Ascending aorta (tissue), 2 donors: ENCODE measurements at regions not wholly inside any gene's neighbourhood (a gene's known extent, or its start where the extent isn't known, plus 50 kb on each side); places are given as distances from the start of the nearest gene placed in this dataset.

Source experiments
- DNase-seq, 2 donors: peaks; one replicate each; pipeline ENCODE4 v3.0.0-alpha.2; 2019; ENCODE audit warnings: low spot score in 2 of 2
- H3K27ac ChIP-seq, 2 donors: fragments of 200-600 bp; sonication (generic); one replicate each; pipeline ENCODE4 v1.5.1; 2016 to 2017; ENCODE audit warnings: mild to moderate bottlenecking in 1 of 2
- H3K27me3 ChIP-seq: fragments of 200-600 bp; sonication (generic); one replicate; pipeline ENCODE4 v1.5.1; 2017
- H3K36me3 ChIP-seq, 2 donors: fragments of 200-600 bp; sonication (generic); one replicate each; pipeline ENCODE4 v1.5.1; 2016
- H3K4me1 ChIP-seq, 2 donors: fragments of 200-600 bp; sonication (generic); one replicate each; pipeline ENCODE4 v1.5.1; 2016 to 2017; ENCODE audit warnings: mild to moderate bottlenecking in 1 of 2
- H3K4me3 ChIP-seq, 2 donors: fragments of 200-600 bp; sonication (generic); one replicate each; pipeline ENCODE4 v1.5.1; 2016 to 2017; ENCODE audit warnings: mild to moderate bottlenecking in 1 of 2
- H3K9me3 ChIP-seq, 2 donors: fragments of 200-600 bp; sonication (generic); one replicate each; pipeline ENCODE4 v1.5.1; 2016
- CTCF ChIP-seq, 3 experiments: fragments of 200-600 bp in 2 of 3; fragments of 450-650 bp in 1 of 3; sonication (generic) in 2 of 3; IDR thresholded peaks; one replicate each; pipeline ENCODE4 v1.5.1; 2016 to 2019; ENCODE audit warnings: antibody characterized with exemption in 3 of 3, mild to moderate bottlenecking in 1 of 3, moderate library complexity in 1 of 3
- intact Hi-C: fragments of 100-400 bp; cut with DNase I; formaldehyde crosslinking; loops from one replicate; pipeline ENCODE4 v1.15.1; 2023

GRCh38 chr10:37707829-37708578, 149.4 kb downstream of the ZNF248 start:
- Histone ChIP-seq H3K27ac (no peak overlapping the region), H3K9me3 (no peaks in the 10 kb centered on the region), H3K36me3 (no peaks in the 10 kb centered on the region), H3K4me1 (no peaks in the 10 kb centered on the region), H3K4me3 (no peak overlapping the region), H3K27me3 (no peaks in the 10 kb centered on the region)
- intact Hi-C loops = no loop called here
- TF ChIP-seq CTCF (IDR thresholded peaks at IDR 0.05) = no peak
- DNase-seq = no peak

DNA sequence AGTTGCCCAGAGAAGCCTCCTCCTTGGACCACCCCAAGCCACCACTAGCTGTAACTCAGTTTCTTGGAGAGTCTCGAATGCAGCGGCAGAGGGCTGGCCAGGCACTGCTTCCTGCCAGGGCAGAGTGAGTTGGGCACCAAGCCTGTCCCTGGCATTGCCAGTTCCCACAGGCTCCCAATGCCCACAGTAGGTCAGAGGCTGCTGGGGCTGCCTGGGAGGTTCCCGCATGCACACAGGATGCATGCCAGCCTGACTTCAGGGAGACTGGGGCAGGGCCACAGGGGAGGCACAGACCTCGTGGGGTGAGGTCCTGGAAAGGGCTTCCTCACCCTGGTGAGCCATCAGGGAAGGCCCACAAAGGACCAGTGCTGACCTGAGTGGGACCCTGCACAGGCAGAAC, 152.8 kb downstream of the ZNF248 start:
- intact Hi-C loops = no loop called here
- H3K9me3 ChIP-seq = no peaks in the 10 kb centered on the region
- no peak for TF ChIP-seq CTCF (IDR thresholded peaks at IDR 0.05)

DNA sequence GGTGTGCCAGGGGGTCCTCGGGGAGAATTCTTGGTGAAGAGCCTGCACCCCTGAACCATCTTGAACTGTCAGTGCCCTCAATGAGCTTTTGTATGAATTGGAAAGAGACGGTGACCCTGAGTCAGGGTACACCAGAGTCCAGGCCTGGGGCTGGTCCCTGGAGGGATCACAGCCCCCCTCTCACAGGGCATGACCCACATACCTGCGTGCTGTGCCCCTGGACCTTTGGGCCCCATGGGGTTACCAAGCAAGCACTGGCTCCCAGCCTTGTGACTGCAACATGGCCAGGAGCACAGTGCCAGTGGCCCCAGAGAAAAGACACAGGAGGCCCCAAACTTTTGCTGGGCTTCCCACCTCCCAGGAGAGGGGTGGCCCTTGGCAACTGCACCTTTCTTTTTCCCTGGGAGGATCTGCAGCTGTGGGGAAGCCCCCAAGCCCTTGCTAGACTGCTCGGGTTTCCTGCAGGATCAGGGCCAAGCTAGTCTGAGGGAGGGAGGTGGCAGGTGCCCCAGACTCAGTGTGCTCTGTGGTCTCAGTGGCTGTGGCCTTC, 153.5 kb downstream of the ZNF248 start:
- no peak for DNase-seq
- Histone ChIP-seq H3K36me3 (no peaks in the 10 kb centered on the region), H3K9me3 (no peaks in the 10 kb centered on the region), H3K27me3 (no peaks in the 10 kb centered on the region), H3K4me3 (no peak overlapping the region), H3K4me1 (no peaks in the 10 kb centered on the region), H3K27ac (no peak overlapping the region)
- TF ChIP-seq CTCF (IDR thresholded peaks at IDR 0.05) = no peak
- intact Hi-C loops = no loop called here

More for the DNA sequence above, 152.8 kb downstream of the ZNF248 start:
- Histone ChIP-seq H3K4me3 (no peak overlapping the region), H3K27me3 (no peaks in the 10 kb centered on the region), H3K36me3 (no peaks in the 10 kb centered on the region), H3K27ac (no peak overlapping the region), H3K4me1 (no peaks in the 10 kb centered on the region)
- DNase-seq = no peak

GRCh38 chr10:37703114-37703513, 154.3 kb downstream of the ZNF248 start:
- DNase-seq = no peak
- TF ChIP-seq CTCF (IDR thresholded peaks at IDR 0.05) = no peak
- Histone ChIP-seq H3K4me3 (no peak overlapping the region), H3K36me3 (no peaks in the 10 kb centered on the region), H3K9me3 (no peaks in the 10 kb centered on the region), H3K27ac (no peak overlapping the region), H3K27me3 (no peaks in the 10 kb centered on the region), H3K4me1 (no peaks in the 10 kb centered on the region)
- intact Hi-C loops = no loop called here

DNA sequence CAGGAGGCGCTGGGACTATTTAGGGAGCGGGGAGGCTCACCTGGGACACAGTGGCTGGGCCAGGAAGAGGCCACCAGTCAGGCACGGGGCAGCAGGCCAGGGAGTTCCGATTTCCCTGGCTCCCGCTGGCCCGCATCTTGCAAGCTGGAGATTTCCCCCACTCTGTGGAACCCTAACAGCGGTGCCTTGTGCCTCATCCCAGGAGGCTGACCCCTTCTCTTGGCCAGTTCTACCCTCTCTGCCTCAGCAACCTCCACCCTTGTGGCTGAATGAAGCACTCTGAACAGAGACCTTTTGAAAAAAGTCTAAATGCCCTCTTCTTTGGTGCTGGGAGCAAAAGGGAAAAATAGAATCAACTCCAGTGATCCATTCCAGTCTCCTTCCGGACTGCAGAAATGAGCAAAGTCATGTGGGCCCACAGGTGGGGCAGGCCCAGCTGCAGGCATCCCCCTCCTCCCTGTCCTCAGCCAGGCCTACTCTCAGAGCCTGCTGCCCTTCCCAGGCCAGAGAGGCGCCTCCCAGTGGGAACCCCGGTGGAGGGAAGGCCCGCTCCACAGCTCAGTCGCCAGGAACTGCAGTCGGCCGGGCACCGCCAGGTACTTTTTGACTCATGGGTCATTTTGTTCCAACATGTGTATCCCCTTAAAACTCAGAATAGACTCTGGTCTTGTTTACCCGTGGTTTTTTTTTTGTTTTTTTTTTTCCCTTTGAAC, 155.5 kb downstream of the ZNF248 start:
- Histone ChIP-seq H3K9me3 (no peaks in the 10 kb centered on the region), H3K27me3 (no peaks in the 10 kb centered on the region), H3K27ac (no peak overlapping the region), H3K4me1 (no peaks in the 10 kb centered on the region), H3K36me3 (no peaks in the 10 kb centered on the region), H3K4me3 (no peak overlapping the region)
- no peak for DNase-seq
- intact Hi-C loops = no loop called here
- no peak for TF ChIP-seq CTCF (IDR thresholded peaks at IDR 0.05)
